Peyer's patch (tissue), 4 donors: ENCODE measurements at regions not wholly inside any gene's neighbourhood (a gene's known extent, or its start where the extent isn't known, plus 50 kb on each side); places are given as distances from the start of the nearest gene placed in this dataset.

Experiments
- CTCF ChIP-seq, 6 experiments: fragments of 450-650 bp in 4 of 6; fragments of 200-600 bp in 2 of 6; sonication (generic) in 1 of 6; IDR thresholded peaks; one replicate each; pipeline ENCODE4 v1.5.1; 2017 to 2019; ENCODE audit warnings: antibody characterized with exemption in 6 of 6, mild to moderate bottlenecking in 3 of 6, moderate library complexity in 1 of 6
- POLR2A ChIP-seq, 2 donors: fragments of 450-650 bp; IDR thresholded peaks; one replicate each; pipeline ENCODE4 v1.5.1; 2017; ENCODE audit warnings: antibody characterized with exemption in 2 of 2, mild to moderate bottlenecking in 2 of 2, moderate library complexity in 2 of 2

GRCh38 chr12:75724307-75724927, 213.0 kb upstream of the KRR1 start:
- TF ChIP-seq CTCF (IDR thresholded peaks at IDR 0.05) = no peak
- no peak for TF ChIP-seq POLR2A (IDR thresholded peaks at IDR 0.05)
